Superior temporal gyrus (tissue), 1 donor: ENCODE measurements at regions not wholly inside any gene's neighbourhood (a gene's known extent, or its start where the extent isn't known, plus 50 kb on each side); places are given as distances from the start of the nearest gene placed in this dataset.
"Not testable (repeated sequence)": the region's sequence is repeated elsewhere in the genome, so short reads cannot be mapped to it uniquely, and the experiment has no call there.

Experiments
- DNase-seq: peaks from one replicate; pipeline ENCODE4 v3.0.0-alpha.2; 2016; ENCODE audit errors: extremely low spot score

DNA sequence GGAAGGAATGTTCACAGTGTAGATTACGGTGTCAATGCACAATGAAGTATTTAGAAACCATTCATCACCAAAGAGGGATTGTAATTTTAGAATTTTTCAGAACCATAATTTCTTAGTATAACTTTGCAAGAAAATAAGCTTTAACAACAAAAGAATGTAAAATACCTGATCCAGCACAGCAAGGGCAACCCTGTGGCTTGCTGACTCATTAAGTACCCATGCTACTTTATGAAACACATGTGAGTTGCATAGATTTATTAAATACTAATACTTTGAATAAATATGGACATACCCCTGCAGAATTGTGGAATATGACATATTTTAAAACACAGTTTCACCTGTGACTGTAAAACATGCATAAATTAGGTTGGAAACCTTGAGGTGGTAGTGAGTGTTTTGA lies 281.3 kb downstream of the ZNF248 start:
- no peak for DNase-seq

DNA sequence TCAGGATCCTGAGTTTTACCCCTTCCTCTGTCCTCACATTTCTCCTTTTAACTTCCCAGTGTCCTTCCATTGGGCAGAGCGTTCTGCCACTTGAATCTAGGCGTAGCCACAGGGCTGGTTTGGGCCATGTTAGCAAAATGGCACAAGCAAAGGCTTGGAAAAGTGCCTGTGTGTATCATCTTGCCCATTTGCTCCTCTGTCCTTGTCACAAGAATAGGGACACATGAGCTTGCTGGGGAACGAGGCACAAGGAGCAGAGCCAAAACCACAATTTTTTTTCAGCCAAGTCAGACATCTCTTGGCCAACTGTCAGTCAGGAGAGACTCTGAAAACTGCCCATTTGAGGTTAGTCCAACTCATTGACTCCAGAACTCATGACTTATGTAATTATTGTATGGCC lies 285.2 kb downstream of the ZNF248 start:
- DNase-seq: no peak

DNA sequence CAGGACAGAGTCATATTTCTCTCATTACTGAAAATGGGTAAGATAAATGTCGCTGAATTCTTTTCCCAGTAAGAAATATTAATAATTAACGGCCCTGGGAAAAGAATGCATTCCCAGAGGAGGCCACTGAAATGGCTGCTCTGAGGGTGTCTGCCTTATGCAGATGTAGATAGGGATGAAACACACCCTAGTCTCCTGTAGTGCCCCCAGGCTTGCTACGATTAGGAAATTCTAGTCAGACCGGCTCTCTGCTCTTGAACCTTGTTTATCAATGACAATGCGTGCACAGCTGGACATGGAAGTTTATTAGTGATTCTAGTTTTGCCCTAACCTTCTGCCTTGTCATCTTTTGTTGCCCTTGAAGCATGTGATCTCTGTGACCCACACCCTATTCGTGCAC lies 291.1 kb downstream of the ZNF248 start:
- DNase-seq: no peak

DNA sequence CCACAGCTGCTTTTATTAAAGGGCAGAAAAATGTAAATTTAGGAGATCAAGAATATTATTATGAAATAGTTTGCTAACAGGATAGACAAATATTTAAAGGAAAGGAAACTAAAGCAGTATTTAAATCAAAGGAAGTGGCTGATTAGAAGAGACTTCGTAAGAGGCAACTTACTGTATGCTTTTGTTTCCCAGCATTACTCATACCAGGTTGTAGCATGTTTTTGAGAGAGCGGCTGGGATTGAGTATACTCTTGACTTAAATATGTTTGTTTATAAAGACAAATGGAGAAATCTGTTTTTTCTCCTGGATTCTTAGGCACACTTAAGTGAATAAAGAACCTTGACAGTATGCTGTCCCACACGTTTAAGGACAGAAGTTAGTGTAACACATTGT lies 293.7 kb downstream of the ZNF248 start:
- DNase-seq: no peak

DNA sequence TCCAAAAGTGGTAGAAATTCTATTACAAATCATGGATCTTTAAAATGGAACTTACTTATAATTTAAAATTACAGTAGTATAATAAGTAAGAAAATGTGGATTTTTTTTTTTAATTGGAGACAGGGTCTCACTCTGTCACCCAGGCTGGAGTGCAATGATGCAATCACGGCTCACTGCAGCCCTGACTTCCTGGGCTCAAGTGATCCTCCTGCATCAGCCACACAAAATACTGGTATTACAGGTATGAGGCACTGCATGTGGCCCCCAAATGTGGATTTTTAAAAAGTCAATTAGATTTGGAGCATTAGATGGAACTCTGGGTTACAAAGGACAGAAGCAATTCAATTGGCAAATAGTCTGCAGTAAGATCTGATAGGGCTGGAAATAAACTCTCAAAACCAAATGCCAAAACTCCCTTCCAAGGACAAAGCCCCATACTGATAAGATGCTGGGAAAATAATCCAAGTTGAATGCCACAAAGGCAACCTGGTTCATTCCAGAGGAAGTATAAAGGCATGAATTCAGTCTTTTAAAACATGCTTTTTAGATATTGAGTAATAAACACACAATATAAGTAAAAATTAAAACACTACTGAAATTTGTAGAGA lies 294.2 kb downstream of the ZNF248 start:
- no peak for DNase-seq

DNA sequence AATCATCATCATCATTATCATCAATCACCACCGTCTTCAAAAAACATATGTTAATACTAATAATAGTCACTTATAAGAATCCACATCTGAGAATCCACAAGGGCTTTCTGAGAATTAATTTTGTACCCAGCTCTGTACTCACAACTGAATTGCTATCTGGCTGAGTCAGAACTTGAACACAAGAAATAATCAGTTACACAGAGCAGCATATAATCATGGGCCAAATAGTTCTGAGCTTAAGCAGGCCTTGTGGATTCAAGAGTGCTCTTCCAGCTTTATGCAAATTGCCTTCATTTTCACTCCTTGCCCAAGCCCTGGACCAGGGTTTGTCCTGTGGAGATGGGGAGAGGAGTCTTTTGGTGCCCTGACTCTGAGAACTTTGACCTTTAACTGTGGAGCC lies 304.5 kb downstream of the ZNF248 start:
- no peak for DNase-seq

DNA sequence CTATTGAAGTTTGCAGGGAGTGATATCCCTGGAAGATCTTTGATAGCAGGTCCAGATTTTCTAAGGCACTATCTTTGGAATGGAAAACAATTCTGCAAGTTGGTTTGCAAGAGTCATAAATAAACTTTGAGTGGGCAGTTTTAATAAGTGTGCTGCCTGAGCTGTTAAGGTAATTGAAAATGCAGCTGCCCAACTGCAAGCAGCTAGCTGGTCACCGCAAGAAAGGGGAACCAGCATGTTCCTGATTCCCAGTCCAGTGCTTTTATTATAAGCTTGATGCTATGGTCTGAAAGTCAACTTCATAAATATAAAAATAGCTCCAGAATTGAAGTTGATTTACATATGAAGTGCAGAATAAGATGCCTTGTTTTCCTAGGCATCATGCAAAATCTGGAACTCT lies 308.4 kb downstream of the ZNF248 start:
- DNase-seq: no peak

DNA sequence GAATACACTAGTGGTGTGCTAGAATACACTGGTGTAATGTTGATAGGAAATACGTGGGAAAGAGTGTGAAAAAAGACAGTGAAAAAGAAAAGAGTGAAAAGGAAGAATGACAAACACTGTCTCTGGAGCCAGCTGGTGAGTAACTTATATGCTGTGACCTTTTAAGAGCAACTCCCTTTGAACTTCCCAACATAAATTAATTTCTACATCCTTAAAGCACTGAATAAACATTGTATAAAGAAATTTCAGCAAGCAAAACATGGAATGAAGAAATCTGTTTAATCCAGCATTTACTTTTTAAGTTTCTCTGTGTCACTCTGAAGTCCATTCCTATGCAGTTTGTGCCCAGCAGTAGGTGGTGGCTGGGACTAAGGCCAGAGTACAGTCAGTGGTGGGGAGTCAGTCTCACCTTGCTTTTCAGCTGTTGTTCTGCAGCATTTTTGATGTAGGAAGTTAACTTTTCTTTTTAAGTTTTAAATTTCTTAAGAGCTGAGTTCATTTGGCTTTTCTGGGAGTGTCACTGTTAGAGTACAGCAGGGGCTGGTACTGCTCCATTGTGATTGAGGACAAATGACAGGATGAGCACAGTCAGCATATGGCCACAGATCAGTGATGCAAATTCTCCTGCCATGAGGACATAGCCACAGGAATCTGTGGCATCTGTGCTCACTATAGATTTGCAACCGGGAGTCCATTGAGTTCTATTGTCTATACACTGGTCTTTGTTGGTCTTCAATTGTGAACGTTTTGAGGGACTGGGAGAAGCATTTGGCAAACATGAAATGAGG lies 321.8 kb downstream of the ZNF248 start:
- no peak for DNase-seq

DNA sequence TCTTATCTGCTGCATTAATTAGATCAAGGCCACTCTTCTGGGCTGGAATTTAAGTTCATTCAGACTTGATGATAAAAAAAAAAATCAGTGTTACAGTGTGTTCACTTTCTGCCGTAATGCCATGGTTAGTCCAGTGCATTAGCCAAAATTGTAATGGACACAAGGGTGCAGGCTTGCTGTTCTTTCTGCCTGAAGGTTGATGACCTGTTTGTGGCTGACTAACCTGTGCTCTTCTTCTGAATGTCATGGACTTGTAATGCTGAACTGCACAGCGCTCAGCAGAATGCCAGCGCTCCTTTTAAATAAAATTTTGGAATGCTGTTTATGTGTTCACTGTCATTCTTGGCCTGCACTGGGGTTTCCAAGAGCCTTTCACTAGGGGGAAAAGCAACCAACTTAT lies 323.2 kb downstream of the ZNF248 start:
- DNase-seq: no peak

DNA sequence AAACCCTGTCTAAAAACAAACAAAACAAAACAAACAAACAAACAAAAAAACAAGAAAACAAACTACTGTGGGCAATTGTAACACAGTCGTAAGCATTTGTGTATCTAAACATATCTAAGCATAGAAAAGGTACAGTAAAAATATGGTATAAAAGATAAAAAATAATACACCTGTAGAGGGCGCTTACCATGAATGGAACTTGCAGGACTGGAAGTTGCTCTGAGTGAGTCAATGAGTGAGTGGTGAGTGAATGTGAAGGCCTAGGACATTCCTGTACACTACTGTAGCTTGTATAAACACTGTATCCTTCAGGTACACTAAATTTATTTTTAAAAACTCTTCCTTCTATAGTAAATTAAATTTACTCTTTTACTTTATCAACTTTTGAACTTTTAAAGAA lies 332.0 kb downstream of the ZNF248 start:
- DNase-seq: not testable (repeated sequence)

DNA sequence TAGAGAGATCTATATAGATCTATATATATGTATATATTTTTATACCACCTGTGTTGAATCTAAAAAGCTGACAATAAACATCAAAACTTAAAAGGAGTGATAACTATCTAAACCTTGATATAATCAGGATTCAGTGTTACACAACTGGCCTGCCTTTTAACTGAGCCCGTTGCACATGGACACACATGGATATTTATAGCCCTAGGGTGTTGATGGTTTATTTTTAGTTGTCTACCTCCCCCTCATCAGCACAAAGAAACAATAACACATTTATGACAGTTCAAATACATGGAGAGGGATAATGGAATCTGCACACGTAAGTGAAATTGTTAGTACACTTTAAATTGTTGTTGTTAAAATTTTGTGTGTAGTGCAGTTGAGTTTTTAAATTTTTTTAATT lies 336.9 kb downstream of the ZNF248 start:
- DNase-seq: no peak

DNA sequence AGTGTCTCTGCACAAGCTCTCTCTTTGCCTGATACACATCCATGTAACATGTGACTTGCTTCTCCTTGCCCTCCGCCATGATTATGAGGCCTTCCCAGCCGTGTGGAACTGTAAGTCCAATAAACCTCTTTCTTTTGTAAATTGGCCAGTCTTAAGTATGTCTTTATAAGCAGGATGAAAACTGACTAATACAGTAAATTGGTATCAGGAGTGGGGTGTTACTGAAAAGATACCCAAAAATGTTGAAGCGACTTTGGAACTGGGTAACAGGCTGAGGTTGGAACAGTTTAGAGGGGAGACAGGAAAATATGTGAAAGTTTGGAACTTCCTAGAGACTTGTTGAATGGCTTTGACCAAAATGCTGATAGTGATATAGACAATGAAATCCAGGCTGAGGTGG lies 346.9 kb downstream of the ZNF248 start:
- not testable (repeated sequence) for DNase-seq

DNA sequence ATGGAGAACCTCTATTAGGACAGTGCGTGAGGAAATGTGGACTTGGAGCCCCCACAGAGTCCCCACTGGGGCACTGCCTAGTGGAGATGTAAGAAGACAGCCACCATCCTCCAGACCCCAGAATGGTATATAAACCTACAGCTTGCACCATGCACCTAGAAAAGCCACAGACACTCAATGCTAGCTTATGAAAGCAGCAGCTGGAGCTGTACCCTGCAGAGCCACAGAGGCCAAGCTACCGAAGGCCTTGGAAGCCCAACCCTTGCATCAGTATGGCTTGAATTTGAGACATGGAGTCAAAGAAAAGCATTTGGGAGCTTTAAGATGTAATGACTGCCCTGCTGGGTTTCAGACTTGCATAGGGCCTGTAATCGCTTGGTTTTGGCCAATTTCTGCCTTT lies 361.3 kb downstream of the ZNF248 start:
- DNase-seq: no peak

DNA sequence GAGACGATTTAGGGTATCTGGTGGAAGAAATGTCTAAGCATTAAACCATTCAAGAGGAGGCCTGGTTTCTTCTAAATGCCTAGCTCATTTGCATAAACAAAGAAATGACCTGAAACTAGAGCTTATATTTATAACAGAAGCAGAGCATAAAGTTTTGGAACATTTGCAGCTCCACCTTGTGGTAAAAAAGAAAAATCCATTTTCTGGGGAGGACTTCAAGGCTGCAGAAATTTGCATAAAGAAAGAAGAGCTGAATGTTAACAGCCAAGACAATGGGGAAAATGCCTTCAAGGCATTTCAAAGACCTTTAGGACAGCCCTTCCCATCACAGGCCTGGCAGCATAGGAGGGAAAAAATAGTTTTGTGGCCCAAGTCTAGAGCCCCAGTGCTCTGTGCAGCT lies 362.0 kb downstream of the ZNF248 start:
- peak; percentile 59 for DNase-seq

DNA sequence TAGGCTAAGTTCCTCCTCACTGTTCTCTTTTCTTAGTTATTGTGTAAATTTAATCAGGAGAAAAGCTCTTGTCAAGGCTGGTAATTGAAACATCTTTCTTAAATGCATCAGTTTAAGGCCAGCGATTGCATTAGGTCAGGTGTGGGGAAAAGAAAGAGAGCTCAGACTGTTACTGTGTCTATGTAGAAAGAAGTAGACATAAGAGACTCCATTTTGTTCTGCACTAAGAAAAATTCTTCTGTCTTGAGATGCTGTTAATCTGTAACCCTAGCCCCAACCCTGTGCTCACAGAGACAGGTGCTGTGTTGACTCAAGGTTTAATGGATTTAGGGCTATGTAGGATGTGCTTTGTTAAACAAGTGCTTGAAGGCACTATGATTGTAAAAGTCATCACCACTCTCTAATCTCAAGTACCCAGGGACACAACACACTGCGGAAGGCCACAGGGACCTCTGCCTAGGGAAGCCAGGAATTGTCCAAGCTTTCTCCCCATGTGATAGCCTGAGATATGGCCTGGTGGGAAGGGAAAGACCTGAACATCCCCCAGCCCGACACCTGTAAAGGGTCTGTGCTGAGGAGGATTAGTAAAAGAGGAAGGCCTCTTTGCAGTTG lies 364.1 kb downstream of the ZNF248 start:
- not testable (repeated sequence) for DNase-seq

DNA sequence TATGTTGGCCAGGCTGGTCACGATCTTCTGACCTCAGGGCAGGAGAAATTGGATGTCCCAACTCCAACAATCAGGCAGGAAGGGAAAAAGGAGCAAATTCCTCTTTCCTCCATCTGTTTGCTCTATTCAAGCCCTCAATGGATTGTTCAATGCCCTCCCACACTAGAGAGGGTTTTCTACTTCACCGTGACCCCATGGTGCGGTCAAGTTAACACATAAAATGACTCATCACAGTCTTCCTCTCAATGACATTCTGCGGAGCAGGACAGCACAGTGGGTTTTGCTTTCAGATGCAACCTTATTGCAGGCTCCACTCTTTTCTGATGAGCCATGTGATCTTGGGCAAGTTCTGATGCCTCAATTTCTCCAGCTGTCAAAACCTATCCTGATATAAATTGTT lies 364.9 kb downstream of the ANKRD30A start:
- no peak for DNase-seq

DNA sequence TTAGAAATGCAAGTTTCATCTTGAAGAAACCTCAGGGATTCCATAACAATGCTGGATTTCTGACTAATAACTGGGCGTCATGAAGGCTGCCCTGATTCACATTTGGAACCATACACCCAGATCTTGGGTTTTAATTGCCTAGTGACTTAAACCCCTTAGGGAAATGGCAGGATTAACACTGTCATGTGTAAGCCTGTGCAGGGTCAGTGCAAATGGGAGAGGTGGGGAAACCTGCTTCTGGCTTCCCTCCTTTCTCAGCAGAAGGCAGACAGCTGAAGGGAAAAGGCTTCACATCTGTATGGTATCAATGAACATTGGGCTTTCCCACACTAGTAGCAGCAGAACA lies 364.2 kb downstream of the ANKRD30A start:
- DNase-seq: no peak

DNA sequence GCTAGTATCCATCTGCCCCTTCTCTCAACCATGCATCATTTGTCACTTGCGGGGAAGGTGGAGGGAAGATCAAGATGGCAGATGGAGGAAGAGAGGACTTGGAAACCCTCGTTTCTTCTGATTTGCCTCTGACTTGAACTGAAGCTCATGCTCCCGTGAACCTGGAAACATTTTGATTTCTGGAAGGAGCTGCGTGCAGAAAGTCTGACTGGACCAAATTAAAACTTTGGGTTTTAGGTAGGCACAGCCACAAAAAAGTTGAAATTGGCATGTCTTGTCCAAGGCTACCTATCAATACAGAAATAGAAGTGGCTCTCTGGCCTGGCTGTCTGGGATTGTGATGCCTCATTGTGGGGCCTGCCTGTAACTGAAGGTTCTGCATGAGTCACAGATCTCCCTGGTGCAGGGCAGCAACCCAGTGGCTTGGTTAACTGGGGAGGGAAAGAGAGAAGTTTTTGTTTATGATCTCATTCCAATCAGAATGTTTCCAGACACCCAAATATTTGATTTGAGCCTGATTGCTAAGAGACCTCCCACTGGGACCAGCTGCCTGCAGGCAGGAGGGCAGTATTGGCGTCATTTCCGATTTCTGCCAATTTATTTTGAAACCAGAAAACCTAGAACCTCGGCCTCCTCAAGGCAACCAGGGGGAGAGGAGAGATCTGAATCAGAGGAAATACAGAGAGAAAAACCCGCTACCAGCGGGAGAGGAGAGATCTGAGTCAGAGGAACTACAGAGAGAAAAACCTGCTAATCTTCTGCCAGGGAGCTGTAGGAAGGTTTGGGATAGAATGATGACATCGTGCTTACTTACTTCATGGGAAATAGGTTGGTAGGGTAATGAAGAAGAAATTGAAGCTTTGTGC lies 363.6 kb downstream of the ANKRD30A start:
- no peak for DNase-seq

DNA sequence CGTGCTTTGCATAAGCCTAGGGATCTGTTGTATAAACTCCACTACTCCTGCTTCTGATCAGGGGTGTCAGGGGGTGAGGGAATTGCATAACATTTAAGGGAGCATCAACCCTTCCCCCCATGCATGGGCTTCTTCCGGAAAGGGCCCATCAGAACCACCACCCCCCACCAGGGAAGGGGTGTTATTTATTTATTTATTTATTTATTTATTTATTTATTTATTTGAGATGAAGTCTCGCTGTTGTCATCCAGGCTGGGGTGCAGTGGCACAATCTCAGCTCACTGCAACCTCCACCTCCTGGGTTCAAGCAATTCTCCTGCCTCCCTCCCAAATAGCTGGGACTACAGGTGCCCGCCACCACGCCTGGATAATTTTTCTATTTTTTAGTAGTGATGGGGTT lies 355.2 kb downstream of the ANKRD30A start:
- not testable (repeated sequence) for DNase-seq

DNA sequence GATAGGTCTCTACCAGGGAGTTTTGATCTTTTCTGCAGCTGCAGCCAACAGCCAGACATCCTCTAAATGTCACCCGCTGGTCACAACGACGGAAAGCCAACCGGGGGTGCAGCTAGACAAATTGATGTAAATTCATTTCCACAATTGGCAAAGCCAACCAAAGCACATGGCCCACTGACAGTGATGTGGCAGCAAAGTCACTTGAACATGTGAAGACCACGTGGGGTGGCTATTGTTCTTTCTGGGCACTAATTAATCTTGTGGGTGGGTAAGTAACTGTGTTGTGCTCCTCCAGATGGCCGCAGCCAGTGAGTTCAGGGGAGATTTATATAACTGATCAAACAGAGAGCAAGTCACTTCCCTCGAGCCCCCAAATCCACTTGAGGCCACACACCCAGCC lies 354.1 kb downstream of the ANKRD30A start:
- no peak for DNase-seq

DNA sequence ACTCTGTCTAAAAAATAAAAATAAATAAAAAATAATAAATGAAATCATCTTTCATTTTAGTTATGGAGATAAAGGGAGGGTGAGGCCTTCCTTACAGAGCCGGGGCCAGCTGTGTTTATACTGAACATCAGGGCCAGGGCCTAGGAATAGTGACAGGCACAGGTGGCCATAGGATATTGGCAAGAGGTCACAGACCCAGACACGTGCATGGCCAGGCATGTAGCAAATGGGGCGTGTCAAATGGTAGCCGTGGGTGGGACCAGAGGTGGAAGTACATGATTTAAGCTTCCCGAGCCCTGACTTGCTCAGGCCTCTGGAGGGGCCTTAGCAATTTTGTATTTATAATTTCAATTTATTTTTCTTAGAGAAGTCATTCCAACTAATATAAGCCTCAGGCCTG lies 353.0 kb downstream of the ANKRD30A start:
- no peak for DNase-seq

DNA sequence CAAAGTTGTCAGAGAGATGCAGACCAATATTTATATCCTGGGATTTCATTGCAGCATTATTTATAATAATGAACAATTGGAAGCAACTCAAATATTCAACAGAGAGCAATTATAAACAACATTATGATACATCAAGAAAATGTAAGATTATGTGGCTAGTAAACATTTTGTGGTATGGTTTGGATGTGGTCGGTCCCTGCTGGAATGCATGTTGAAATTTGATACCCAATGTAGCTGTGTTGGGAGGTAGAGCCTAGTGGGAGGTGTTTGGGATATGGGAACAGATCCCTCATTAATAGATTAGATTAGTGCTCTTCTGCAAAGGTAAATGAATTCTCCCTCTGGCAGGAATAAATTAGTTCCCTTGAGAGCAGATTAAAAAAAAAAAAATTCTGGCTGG lies 350.9 kb downstream of the ANKRD30A start:
- no peak for DNase-seq
